PFSK-1 (cell line): ENCODE measurements at regions not wholly inside any gene's neighbourhood (a gene's known extent, or its start where the extent isn't known, plus 50 kb on each side); places are given as distances from the start of the nearest gene placed in this dataset.

ENCODE experiments used
- FOXP2 ChIP-seq: optimal IDR thresholded peaks from 2 replicates; pipeline ENCODE3; 2011; ENCODE audit warnings: borderline replicate concordance, control low read depth, inconsistent platforms; ENCODE audit not compliant: insufficient read depth; ENCODE audit errors: extremely low read length, extremely low read depth
- POLR2AphosphoS5 ChIP-seq: IDR thresholded peaks from 2 replicates; pipeline ENCODE4 v1.6.1; 2012; ENCODE audit warnings: low read depth, mild to moderate bottlenecking, control low read depth, low read length, moderate library complexity
- REST ChIP-seq, 2 experiments: IDR thresholded peaks; 2 replicates each; pipeline versions ENCODE4 v1.6.1 to v1.8.0; 2011 to 2012; ENCODE audit warnings: low read depth in 2 of 2, low read length in 2 of 2, control low read depth in 1 of 2, inconsistent platforms in 1 of 2, mild to moderate bottlenecking in 1 of 2, moderate library complexity in 1 of 2; ENCODE audit not compliant: insufficient read depth in 1 of 2
- SIN3A ChIP-seq: IDR thresholded peaks from 2 replicates; pipeline ENCODE4 v1.6.1; 2012; ENCODE audit warnings: mild to moderate bottlenecking, low read length, moderate library complexity, borderline replicate concordance; ENCODE audit not compliant: insufficient read depth
- TAF1 ChIP-seq: IDR thresholded peaks from 2 replicates; pipeline ENCODE4 v1.6.1; 2012; ENCODE audit warnings: low read length, control low read depth, borderline replicate concordance; ENCODE audit not compliant: insufficient read depth

GRCh38 chr15:62904041-62904910, 138.3 kb upstream of the TPM1 start:
- TF ChIP-seq POLR2AphosphoS5 (no peak), FOXP2 (no peak), REST (IDR thresholded peaks at IDR 0.05; ENCODE audit: insufficient read depth in 1 of 2, low read depth in 2 of 2, low read length in 2 of 2) (no peak), SIN3A (no peak), TAF1 (no peak)

GRCh38 chr15:62906627-62907026, 135.9 kb upstream of the TPM1 start:
- no peak for TF ChIP-seq SIN3A
- TF ChIP-seq FOXP2, result no peak
- TF ChIP-seq REST (IDR thresholded peaks at IDR 0.05; ENCODE audit: insufficient read depth in 1 of 2, low read depth in 2 of 2, low read length in 2 of 2), result no peak
- TF ChIP-seq POLR2AphosphoS5, result no peak
- no peak for TF ChIP-seq TAF1

GRCh38 chr15:62907275-62907674, 135.3 kb upstream of the TPM1 start:
- TF ChIP-seq FOXP2 (no peak), POLR2AphosphoS5 (no peak), TAF1 (no peak), SIN3A (no peak), REST (IDR thresholded peaks at IDR 0.05; ENCODE audit: insufficient read depth in 1 of 2, low read depth in 2 of 2, low read length in 2 of 2) (no peak)

- TF ChIP-seq REST (IDR thresholded peaks at IDR 0.05; ENCODE audit: insufficient read depth in 1 of 2, low read depth in 2 of 2, low read length in 2 of 2), result no peak
- TF ChIP-seq TAF1, result no peak
- no peak for TF ChIP-seq POLR2AphosphoS5
- TF ChIP-seq SIN3A, result no peak
- TF ChIP-seq FOXP2, result no peak
Observed at GRCh38 chr15:62909257-62909656, 133.3 kb upstream of the TPM1 start.
